Astrocyte (in vitro differentiated cells and primary cell): ENCODE measurements at regions not wholly inside any gene's neighbourhood (a gene's known extent, or its start where the extent isn't known, plus 50 kb on each side); places are given as distances from the start of the nearest gene placed in this dataset.

Source experiments
- DNase-seq: peaks from one replicate; pipeline ENCODE4 v3.0.0-alpha.2; 2010; ENCODE audit warnings: low read depth
- FAIRE-seq: peaks from 2 replicates; lab custom pipeline; 2011; peaks lifted over from hg19 to GRCh38; lab: Jason Lieb, UNC
- H2AFZ ChIP-seq: 2 replicates; pipeline ENCODE4 v1.6.0; 2012; ENCODE audit warnings: low read depth, low read length, inconsistent platforms
- H3K27ac ChIP-seq: 2 replicates; pipeline ENCODE4 v1.5.1; 2011; ENCODE audit warnings: low read depth, low read length, inconsistent platforms
- H3K27me3 ChIP-seq: 2 replicates; pipeline ENCODE4 v1.6.0; 2011; ENCODE audit warnings: low read length, inconsistent platforms; ENCODE audit not compliant: insufficient read depth
- H3K36me3 ChIP-seq: 2 replicates; pipeline ENCODE4 v1.5.1; 2011; ENCODE audit warnings: low read length, inconsistent platforms; ENCODE audit not compliant: insufficient read depth
- H3K4me1 ChIP-seq: 2 replicates; pipeline ENCODE4 v1.5.1; 2011; ENCODE audit warnings: low read length, inconsistent platforms; ENCODE audit not compliant: insufficient read depth
- H3K4me2 ChIP-seq: 2 replicates; pipeline ENCODE4 v1.6.0; 2012; ENCODE audit warnings: low read length, inconsistent platforms
- H3K4me3 ChIP-seq: 2 replicates; pipeline ENCODE4 v1.5.1; 2011; ENCODE audit warnings: low read depth, mild to moderate bottlenecking, low read length, inconsistent platforms; ENCODE audit not compliant: insufficient read depth
- H3K79me2 ChIP-seq: 2 replicates; pipeline ENCODE4 v1.6.0; 2012; ENCODE audit warnings: mild to moderate bottlenecking, low read length, inconsistent platforms; ENCODE audit not compliant: insufficient read depth
- H3K9ac ChIP-seq: 2 replicates; pipeline ENCODE4 v1.6.0; 2012; ENCODE audit warnings: mild to moderate bottlenecking, low read length, inconsistent platforms
- H3K9me3 ChIP-seq: 2 replicates; pipeline ENCODE4 v1.5.1; 2012; ENCODE audit warnings: low read depth, mild to moderate bottlenecking, low read length, inconsistent platforms; ENCODE audit not compliant: insufficient read depth
- H4K20me1 ChIP-seq: 2 replicates; pipeline ENCODE4 v1.6.0; 2012; ENCODE audit warnings: low read length, inconsistent platforms; ENCODE audit not compliant: insufficient read depth
- H3K27ac Mint-ChIP-seq: one replicate; pipeline ENCODE4 v1.8.0; 2021; ENCODE audit warnings: mild to moderate bottlenecking, mixed read lengths; ENCODE audit not compliant: unreplicated experiment
- H3K27me3 Mint-ChIP-seq: one replicate; pipeline ENCODE4 v1.8.0; 2021; ENCODE audit warnings: low read depth, mixed read lengths; ENCODE audit not compliant: unreplicated experiment
- H3K36me3 Mint-ChIP-seq: one replicate; pipeline ENCODE4 v1.8.0; 2021; ENCODE audit warnings: low read depth, mixed read lengths; ENCODE audit not compliant: unreplicated experiment
- H3K4me1 Mint-ChIP-seq: one replicate; pipeline ENCODE4 v1.8.0; 2021; ENCODE audit warnings: low read depth, mixed read lengths; ENCODE audit not compliant: unreplicated experiment
- H3K4me3 Mint-ChIP-seq: one replicate; pipeline ENCODE4 v1.8.0; 2021; ENCODE audit warnings: mild to moderate bottlenecking, moderate library complexity, mixed read lengths; ENCODE audit not compliant: unreplicated experiment
- H3K9me3 Mint-ChIP-seq: one replicate; pipeline ENCODE4 v1.8.0; 2021; ENCODE audit warnings: mild to moderate bottlenecking, mixed read lengths; ENCODE audit not compliant: unreplicated experiment
- CTCF ChIP-seq: IDR thresholded peaks from 2 replicates; pipeline ENCODE4 v1.5.1; 2011; ENCODE audit warnings: low read depth, mild to moderate bottlenecking, inconsistent platforms, low read length, moderate library complexity; ENCODE audit not compliant: insufficient read depth
- EZH2 ChIP-seq: IDR thresholded peaks from 2 replicates; pipeline ENCODE4 v1.6.1; 2012; ENCODE audit warnings: mild to moderate bottlenecking, low read length, inconsistent platforms; ENCODE audit not compliant: insufficient read depth

GRCh38 chrX:146435472-146435871, 374.1 kb upstream of the CXorf51B start:
- Mint-ChIP-seq H3K27me3 (no peaks in the 10 kb centered on the region), H3K4me3 (no peak overlapping the region), H3K27ac (no peak overlapping the region), H3K4me1 (no peaks in the 10 kb centered on the region), H3K9me3 (peaks cover 4% of the 10 kb centered on the region), H3K36me3 (no peaks in the 10 kb centered on the region)
- FAIRE-seq (peak; percentile 76), DNase-seq (no peak)
- no peak overlapping the region for H3K27ac ChIP-seq
- H3K4me1 ChIP-seq, result no peaks in the 10 kb centered on the region
- H3K79me2 ChIP-seq, result no peaks in the 10 kb centered on the region
- no peaks in the 10 kb centered on the region for H3K27me3 ChIP-seq
- no peaks in the 10 kb centered on the region for H3K36me3 ChIP-seq
- TF ChIP-seq EZH2, result no peak
- no peaks in the 10 kb centered on the region for H3K9me3 ChIP-seq
- no peak overlapping the region for H3K4me3 ChIP-seq
- no peak overlapping the region for H2AFZ ChIP-seq
- no peak overlapping the region for H3K9ac ChIP-seq
- H3K4me2 ChIP-seq, result no peak overlapping the region
- H4K20me1 ChIP-seq, result no peaks in the 10 kb centered on the region

GRCh38 chrX:146448791-146449190, 360.8 kb upstream of the CXorf51B start:
- no peak overlapping the region for H3K4me3 Mint-ChIP-seq
- H3K9me3 ChIP-seq, result no peaks in the 10 kb centered on the region
- H3K27ac Mint-ChIP-seq, result no peak overlapping the region
- H2AFZ ChIP-seq, result no peak overlapping the region
- H3K79me2 ChIP-seq, result no peaks in the 10 kb centered on the region
- no peaks in the 10 kb centered on the region for H3K4me1 ChIP-seq
- H3K36me3 Mint-ChIP-seq, result no peaks in the 10 kb centered on the region
- no peaks in the 10 kb centered on the region for H3K4me1 Mint-ChIP-seq
- no peaks in the 10 kb centered on the region for H4K20me1 ChIP-seq
- DNase-seq (no peak), FAIRE-seq (no peak)
- H3K9ac ChIP-seq, result no peak overlapping the region
- H3K27me3 ChIP-seq, result no peaks in the 10 kb centered on the region
- peaks cover 3% of the 10 kb centered on the region for H3K9me3 Mint-ChIP-seq
- no peak overlapping the region for H3K4me3 ChIP-seq
- no peak overlapping the region for H3K27ac ChIP-seq
- no peaks in the 10 kb centered on the region for H3K27me3 Mint-ChIP-seq
- no peak overlapping the region for H3K4me2 ChIP-seq
- H3K36me3 ChIP-seq, result no peaks in the 10 kb centered on the region
- TF ChIP-seq EZH2 (no peak), CTCF (no peak)

DNA sequence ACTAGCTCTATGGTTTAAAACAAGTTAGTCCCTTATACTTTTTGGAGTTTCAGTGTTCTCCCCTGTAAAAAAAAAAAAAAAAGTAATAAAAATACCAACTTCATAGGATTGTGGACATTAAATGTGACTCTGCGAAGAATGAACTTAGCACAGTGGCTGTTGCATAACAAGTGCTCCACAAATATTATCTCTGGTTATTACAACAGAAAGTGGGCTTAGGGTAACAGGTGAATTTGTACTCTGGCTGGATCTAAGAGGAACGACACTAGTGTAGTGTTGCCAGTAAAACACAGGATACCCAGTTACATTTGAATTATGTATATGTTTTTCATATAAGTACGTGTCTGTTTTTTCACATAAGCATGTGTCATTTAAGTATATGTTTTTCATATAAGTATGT, 360.3 kb upstream of the CXorf51B start:
- no peak for DNase-seq
- no peak overlapping the region for H2AFZ ChIP-seq
- Mint-ChIP-seq H3K27ac (no peak overlapping the region), H3K9me3 (peaks cover 3% of the 10 kb centered on the region), H3K4me3 (no peak overlapping the region), H3K27me3 (no peaks in the 10 kb centered on the region), H3K36me3 (no peaks in the 10 kb centered on the region), H3K4me1 (no peaks in the 10 kb centered on the region)
- H3K27ac ChIP-seq, result no peak overlapping the region
- H3K27me3 ChIP-seq, result no peaks in the 10 kb centered on the region
- no peaks in the 10 kb centered on the region for H3K4me1 ChIP-seq
- no peak for FAIRE-seq
- H3K4me2 ChIP-seq, result no peak overlapping the region
- H4K20me1 ChIP-seq, result no peaks in the 10 kb centered on the region
- H3K36me3 ChIP-seq, result no peaks in the 10 kb centered on the region
- no peaks in the 10 kb centered on the region for H3K9me3 ChIP-seq
- TF ChIP-seq CTCF (no peak), EZH2 (no peak)
- H3K79me2 ChIP-seq, result no peaks in the 10 kb centered on the region
- no peak overlapping the region for H3K4me3 ChIP-seq
- no peak overlapping the region for H3K9ac ChIP-seq
